Left lung (tissue), 4 donors: ENCODE measurements at regions not wholly inside any gene's neighbourhood (a gene's known extent, or its start where the extent isn't known, plus 50 kb on each side); places are given as distances from the start of the nearest gene placed in this dataset.

Source experiments
- ATAC-seq: fragments of 200-7000 bp; cut with Tn5 transposase; one replicate; pipeline ENCODE4 v1.9.1; 2020; ENCODE audit warnings: moderate library complexity
- DNase-seq, 4 donors: peaks; one replicate each; pipeline ENCODE4 v3.0.0-alpha.2; 2013 to 2020
- H3K27ac ChIP-seq, 2 donors: fragments of 200-600 bp; sonication (generic) in 1 of 2; one replicate each; pipeline versions ENCODE4 v1.5.0 to v1.8.0; 2020 to 2021
- H3K27me3 ChIP-seq, 2 donors: fragments of 200-600 bp; sonication (generic) in 1 of 2; one replicate each; pipeline versions ENCODE4 v1.5.0 to v1.8.0; 2020 to 2021
- H3K36me3 ChIP-seq, 2 donors: fragments of 200-600 bp; sonication (generic) in 1 of 2; one replicate each; pipeline versions ENCODE4 v1.5.0 to v1.8.0; 2020 to 2021
- H3K4me1 ChIP-seq, 2 donors: fragments of 200-600 bp; one replicate each; pipeline ENCODE4 v1.8.0; 2021
- H3K4me3 ChIP-seq, 2 donors: fragments of 200-600 bp; sonication (generic) in 1 of 2; one replicate each; pipeline versions ENCODE4 v1.5.0 to v1.8.0; 2020 to 2021; ENCODE audit warnings: mild to moderate bottlenecking in 1 of 2
- H3K9me3 ChIP-seq, 2 donors: fragments of 200-600 bp; sonication (generic) in 1 of 2; one replicate each; pipeline versions ENCODE4 v1.5.0 to v1.8.0; 2020 to 2021
- CTCF ChIP-seq, 2 donors: fragments of 200-600 bp; sonication (generic) in 1 of 2; IDR thresholded peaks; one replicate each; pipeline versions ENCODE4 v1.5.0 to v1.8.0; 2021; ENCODE audit warnings: antibody characterized with exemption in 2 of 2
- intact Hi-C, 2 donors: fragments of 100-400 bp; cut with DNase I; formaldehyde crosslinking; loops; one replicate each; pipeline versions ENCODE4 v1.11.2 to v1.14.2; 2022
- donor health status: DM: no; HTN: yes; CAD: no.
- donor health status: DM: no; HTN: no; CAD: no.

- Histone ChIP-seq H3K9me3 (no peaks in the 10 kb centered on the region), H3K27ac (no peak overlapping the region), H3K4me3 (no peak overlapping the region), H3K27me3 (no peaks in the 10 kb centered on the region), H3K4me1 (no peaks in the 10 kb centered on the region), H3K36me3 (no peaks in the 10 kb centered on the region)
- TF ChIP-seq CTCF (IDR thresholded peaks at IDR 0.05): no peak
- intact Hi-C loops: no loop called here
- DNase-seq: no peak
- no peak for ATAC-seq
These were observed 1526.1 kb downstream of the STIM2 start for GRCh38 chr4:28386776-28387175.

GRCh38 chr4:28388471-28388870, 1527.8 kb downstream of the STIM2 start:
- H3K27ac ChIP-seq: no peak overlapping the region
- intact Hi-C loops: no loop called here
- H3K9me3 ChIP-seq: no peaks in the 10 kb centered on the region
- no peaks in the 10 kb centered on the region for H3K27me3 ChIP-seq
- ATAC-seq: no peak
- no peak for TF ChIP-seq CTCF (IDR thresholded peaks at IDR 0.05)
- DNase-seq: no peak
- no peaks in the 10 kb centered on the region for H3K36me3 ChIP-seq
- H3K4me3 ChIP-seq: no peak overlapping the region
- H3K4me1 ChIP-seq: no peaks in the 10 kb centered on the region

GRCh38 chr4:28391877-28392276, 1531.2 kb downstream of the STIM2 start:
- Histone ChIP-seq H3K4me1 (no peaks in the 10 kb centered on the region), H3K36me3 (no peaks in the 10 kb centered on the region), H3K27me3 (no peaks in the 10 kb centered on the region), H3K9me3 (no peaks in the 10 kb centered on the region), H3K27ac (no peak overlapping the region), H3K4me3 (no peak overlapping the region)
- DNase-seq (no peak), ATAC-seq (no peak)
- no peak for TF ChIP-seq CTCF (IDR thresholded peaks at IDR 0.05)
- intact Hi-C loops: no loop called here

- ATAC-seq (no peak), DNase-seq (no peak)
- Histone ChIP-seq H3K9me3 (peaks cover 0 to 6% of the 10 kb centered on the region in 2 donors), H3K36me3 (no peaks in the 10 kb centered on the region), H3K4me1 (no peaks in the 10 kb centered on the region), H3K27ac (no peak overlapping the region), H3K4me3 (no peak overlapping the region), H3K27me3 (no peaks in the 10 kb centered on the region)
- no peak for TF ChIP-seq CTCF (IDR thresholded peaks at IDR 0.05)
- intact Hi-C loops: no loop called here
These were observed 1542.1 kb downstream of the STIM2 start for GRCh38 chr4:28402751-28403150.

- no peaks in the 10 kb centered on the region for H3K36me3 ChIP-seq
- no peak for TF ChIP-seq CTCF (IDR thresholded peaks at IDR 0.05)
- H3K27me3 ChIP-seq: no peaks in the 10 kb centered on the region
- DNase-seq (no peak), ATAC-seq (no peak)
- no peak overlapping the region for H3K27ac ChIP-seq
- no peaks in the 10 kb centered on the region for H3K9me3 ChIP-seq
- H3K4me3 ChIP-seq: no peak overlapping the region
- H3K4me1 ChIP-seq: no peaks in the 10 kb centered on the region
- intact Hi-C loops: no loop called here
These were observed 1560.6 kb downstream of the STIM2 start for GRCh38 chr4:28421221-28421620.
